CD4-positive, alpha-beta T cell (primary cell): ENCODE measurements at regions not wholly inside any gene's neighbourhood (a gene's known extent, or its start where the extent isn't known, plus 50 kb on each side); places are given as distances from the start of the nearest gene placed in this dataset.

Source experiments
- ATAC-seq: fragments of 200-7000 bp; cut with Tn5 transposase; one replicate; pipeline ENCODE4 v1.10.0; 2022; ENCODE audit warnings: mild to moderate bottlenecking; ENCODE audit not compliant: poor library complexity
- CTCF ChIA-PET: fragments of 350-600 bp; sonication (Branson Sonifier 250); formaldehyde crosslinking; loops from one replicate; lab custom pipeline; 2021; ENCODE audit warnings: antibody characterized with exemption, inconsistent platforms; lab: Charles Lee
- POLR2A ChIA-PET: fragments of 350-600 bp; sonication (Branson Sonifier 250); formaldehyde crosslinking; loops from one replicate; lab custom pipeline; 2021; ENCODE audit warnings: antibody characterized with exemption, inconsistent platforms; lab: Charles Lee
- DNase-seq, 14 experiments: peaks; one replicate each; pipeline ENCODE4 v3.0.0-alpha.2; 2013 to 2020; ENCODE audit warnings: mixed read lengths in 2 of 14
- H3K27ac ChIP-seq, 2 donors: one replicate each; pipeline versions ENCODE4 v1.5.1 to v1.7.0; 2013; ENCODE audit warnings: low read length in 2 of 2, low read depth in 1 of 2, mild to moderate bottlenecking in 1 of 2
- H3K27me3 ChIP-seq, 2 experiments: 1 replicate in 1 of 2; 2 replicates in 1 of 2; pipeline versions ENCODE4 v1.6.1 to v1.7.0; 2013; ENCODE audit warnings: low read length in 2 of 2, control low read depth in 1 of 2, mild to moderate bottlenecking in 1 of 2, moderate library complexity in 1 of 2; ENCODE audit not compliant: insufficient read depth in 2 of 2, control insufficient read depth in 1 of 2
- H3K36me3 ChIP-seq: one replicate; pipeline ENCODE4 v1.6.1; 2013; ENCODE audit warnings: low read length, control low read depth; ENCODE audit not compliant: insufficient read depth
- H3K4me1 ChIP-seq: one replicate; pipeline ENCODE4 v1.6.1; 2013; ENCODE audit warnings: low read length, control low read depth; ENCODE audit not compliant: insufficient read depth
- H3K4me3 ChIP-seq: one replicate; pipeline ENCODE4 v1.5.1; 2013; ENCODE audit warnings: mild to moderate bottlenecking, low read length, moderate library complexity
- H3K9me3 ChIP-seq, 2 experiments: 1 replicate in 1 of 2; 2 replicates in 1 of 2; pipeline versions ENCODE4 v1.6.1 to v1.7.0; 2013; ENCODE audit warnings: low read length in 2 of 2, mild to moderate bottlenecking in 2 of 2, control low read depth in 1 of 2, moderate library complexity in 1 of 2; ENCODE audit not compliant: control insufficient read depth in 1 of 2, insufficient read depth in 1 of 2
- H3K27ac Mint-ChIP-seq: one replicate; pipeline ENCODE4 v1.8.0; 2020; ENCODE audit warnings: mixed read lengths
- H3K27me3 Mint-ChIP-seq: one replicate; pipeline ENCODE4 v1.8.0; 2021; ENCODE audit warnings: mixed read lengths
- H3K36me3 Mint-ChIP-seq: one replicate; pipeline ENCODE4 v1.8.0; 2021; ENCODE audit warnings: low read depth, mixed read lengths
- H3K4me1 Mint-ChIP-seq: one replicate; pipeline ENCODE4 v1.8.0; 2021; ENCODE audit warnings: low read depth, mixed read lengths
- H3K4me3 Mint-ChIP-seq: one replicate; pipeline ENCODE4 v1.8.0; 2020; ENCODE audit warnings: mild to moderate bottlenecking, mixed read lengths
- H3K9me3 Mint-ChIP-seq: one replicate; pipeline ENCODE4 v1.8.0; 2020; ENCODE audit warnings: mixed read lengths
- intact Hi-C, 2 experiments: fragments of 100-400 bp; cut with DNase I in 1 of 2; cut with micrococcal nuclease in 1 of 2; formaldehyde crosslinking; loops; one replicate each; pipeline versions ENCODE4 v1.15.1 to v1.9.0; 2023 to 2025; cut with DNase I, micrococcal nuclease
- TF ChIP-seq, protein P1 (sequence below): fragments of 200-600 bp; IDR thresholded peaks from one replicate; pipeline ENCODE4 v1.8.0; 2022; ENCODE audit warnings: antibody characterized with exemption, mild to moderate bottlenecking

- ChIA-PET CTCF (no interaction called here), POLR2A (no interaction called here)
- no peaks in the 10 kb centered on the region for H3K4me1 ChIP-seq
- DNase-seq = no peak
- Mint-ChIP-seq H3K9me3 (no peaks in the 10 kb centered on the region), H3K4me3 (no peak overlapping the region), H3K27me3 (peaks cover 33% of the 10 kb centered on the region), H3K36me3 (no peaks in the 10 kb centered on the region), H3K27ac (no peak overlapping the region), H3K4me1 (no peaks in the 10 kb centered on the region)
- no peak overlapping the region for H3K27ac ChIP-seq
- H3K9me3 ChIP-seq = no peaks in the 10 kb centered on the region
- no peak overlapping the region for H3K4me3 ChIP-seq
- intact Hi-C loops = no loop called here
- H3K27me3 ChIP-seq = peaks cover 0 to 20% of the 10 kb centered on the region in 2 experiments
- TF ChIP-seq, protein P1, sequence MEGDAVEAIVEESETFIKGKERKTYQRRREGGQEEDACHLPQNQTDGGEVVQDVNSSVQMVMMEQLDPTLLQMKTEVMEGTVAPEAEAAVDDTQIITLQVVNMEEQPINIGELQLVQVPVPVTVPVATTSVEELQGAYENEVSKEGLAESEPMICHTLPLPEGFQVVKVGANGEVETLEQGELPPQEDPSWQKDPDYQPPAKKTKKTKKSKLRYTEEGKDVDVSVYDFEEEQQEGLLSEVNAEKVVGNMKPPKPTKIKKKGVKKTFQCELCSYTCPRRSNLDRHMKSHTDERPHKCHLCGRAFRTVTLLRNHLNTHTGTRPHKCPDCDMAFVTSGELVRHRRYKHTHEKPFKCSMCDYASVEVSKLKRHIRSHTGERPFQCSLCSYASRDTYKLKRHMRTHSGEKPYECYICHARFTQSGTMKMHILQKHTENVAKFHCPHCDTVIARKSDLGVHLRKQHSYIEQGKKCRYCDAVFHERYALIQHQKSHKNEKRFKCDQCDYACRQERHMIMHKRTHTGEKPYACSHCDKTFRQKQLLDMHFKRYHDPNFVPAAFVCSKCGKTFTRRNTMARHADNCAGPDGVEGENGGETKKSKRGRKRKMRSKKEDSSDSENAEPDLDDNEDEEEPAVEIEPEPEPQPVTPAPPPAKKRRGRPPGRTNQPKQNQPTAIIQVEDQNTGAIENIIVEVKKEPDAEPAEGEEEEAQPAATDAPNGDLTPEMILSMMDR = no peak
- ATAC-seq = no peak
- H3K36me3 ChIP-seq = no peaks in the 10 kb centered on the region
These were observed 107.4 kb upstream of the ANK2 start for GRCh38 chr4:112942077-112942476.

GRCh38 chr4:112942997-112943396, 106.5 kb upstream of the ANK2 start:
- Mint-ChIP-seq H3K27me3 (peaks cover 33% of the 10 kb centered on the region), H3K9me3 (no peaks in the 10 kb centered on the region), H3K27ac (no peak overlapping the region), H3K36me3 (no peaks in the 10 kb centered on the region), H3K4me1 (no peaks in the 10 kb centered on the region), H3K4me3 (no peak overlapping the region)
- no peaks in the 10 kb centered on the region for H3K36me3 ChIP-seq
- CTCF ChIA-PET = no interaction called here
- H3K9me3 ChIP-seq = no peaks in the 10 kb centered on the region
- POLR2A ChIA-PET = no interaction called here
- peaks cover 0 to 20% of the 10 kb centered on the region in 2 experiments for H3K27me3 ChIP-seq
- no peak overlapping the region for H3K27ac ChIP-seq
- ATAC-seq (no peak), DNase-seq (no peak)
- no peaks in the 10 kb centered on the region for H3K4me1 ChIP-seq
- no peak overlapping the region for H3K4me3 ChIP-seq
- TF ChIP-seq, protein P1 = no peak
- intact Hi-C loops = no loop called here

GRCh38 chr4:112944006-112944405, 105.4 kb upstream of the ANK2 start:
- H3K36me3 Mint-ChIP-seq = no peaks in the 10 kb centered on the region
- peaks cover 28% of the 10 kb centered on the region for H3K27me3 Mint-ChIP-seq
- ATAC-seq = no peak
- H3K4me1 Mint-ChIP-seq = no peaks in the 10 kb centered on the region
- Histone ChIP-seq H3K4me3 (no peak overlapping the region), H3K9me3 (no peaks in the 10 kb centered on the region), H3K27ac (no peak overlapping the region), H3K36me3 (no peaks in the 10 kb centered on the region), H3K4me1 (no peaks in the 10 kb centered on the region), H3K27me3 (peaks cover 0 to 20% of the 10 kb centered on the region in 2 experiments)
- H3K9me3 Mint-ChIP-seq = no peaks in the 10 kb centered on the region
- no peak for DNase-seq
- POLR2A ChIA-PET = no interaction called here
- CTCF ChIA-PET = no interaction called here
- TF ChIP-seq, protein P1 = no peak
- H3K4me3 Mint-ChIP-seq = no peak overlapping the region
- H3K27ac Mint-ChIP-seq = no peak overlapping the region
- intact Hi-C loops = no loop called here
